ENCODE measurements at regions not wholly inside any gene's neighbourhood (a gene's known extent, or its start where the extent isn't known, plus 50 kb on each side); places are given as distances from the start of the nearest gene placed in this dataset.

DNA sequence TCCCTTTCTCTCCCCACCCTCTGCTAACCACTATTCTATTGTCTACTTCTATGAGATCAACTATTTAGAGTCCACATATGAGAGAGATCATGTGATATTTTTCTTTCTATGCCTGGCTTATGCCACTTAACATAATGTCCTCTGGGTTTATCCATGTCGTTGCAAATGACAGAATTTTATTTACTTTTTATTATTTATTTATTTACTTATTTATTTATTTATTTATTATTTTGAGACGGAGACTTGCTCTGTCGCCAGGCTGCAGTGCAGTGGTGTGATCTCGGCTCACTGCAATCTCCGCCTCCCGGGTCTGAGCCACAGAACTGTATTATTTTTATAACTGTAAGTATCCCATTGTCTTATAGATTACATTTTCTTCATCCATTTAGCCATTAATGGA is 443.4 kb upstream of the CDH19 start:
- Mint-ChIP-seq H3K27me3 (ENCODE audit: insufficient read depth) (no peaks in the 10 kb centered on the region), H3K27ac (no peak overlapping the region)
- 80% methylated on average over 2 of the region's 6 CpGs; no CpG with 5 or more reads in 1 of the 2 experiments for WGBS, 2 experiments (ENCODE audit: insufficient coverage in 1 of 2, insufficient read length in 1 of 2)

DNA sequence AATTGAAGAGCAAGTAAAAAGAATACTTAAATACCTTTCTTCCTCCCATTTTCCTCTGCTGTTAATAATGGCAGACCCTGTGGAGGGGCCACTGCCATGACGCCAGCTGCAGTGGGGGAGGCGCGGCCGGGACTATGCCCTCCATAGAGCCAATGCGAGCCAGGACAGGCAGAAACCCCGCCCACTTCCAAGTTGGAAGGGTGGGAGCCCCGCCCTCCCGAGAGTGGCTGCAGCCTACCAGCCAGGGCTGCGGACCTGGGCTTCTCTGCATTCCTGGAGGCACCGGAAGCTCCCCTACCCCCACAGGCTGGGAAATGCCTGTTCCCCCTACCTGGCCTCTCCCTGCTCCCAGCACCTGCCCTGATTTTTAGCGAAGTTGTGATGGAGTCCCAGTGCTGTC is 439.4 kb upstream of the CDH19 start:
- H3K27me3 Mint-ChIP-seq (ENCODE audit: insufficient read depth): no peaks in the 10 kb centered on the region
- H3K27me3 ChIP-seq (ENCODE audit: control insufficient read depth, insufficient read depth, low read length, poor library complexity, severe bottlenecking): no peaks in the 10 kb centered on the region
- no peak overlapping the region for H3K4me3 Mint-ChIP-seq
- no peak overlapping the region for H3K27ac ChIP-seq (ENCODE audit: low read depth, low read length)
- H3K36me3 Mint-ChIP-seq (ENCODE audit: low read depth): no peaks in the 10 kb centered on the region
- peaks cover 2% of the 10 kb centered on the region for H3K4me1 Mint-ChIP-seq
- H3K4me3 ChIP-seq (ENCODE audit: low read length): no peak overlapping the region
- H3K36me3 ChIP-seq (ENCODE audit: control insufficient read depth, insufficient read depth, low read length): no peaks in the 10 kb centered on the region
- H3K9ac ChIP-seq (ENCODE audit: extremely low read depth, low read length, poor library complexity, severe bottlenecking): no peak overlapping the region
- 94% methylated on average over 11 of the region's 11 CpGs; no CpG with 5 or more reads in 1 of the 2 experiments for WGBS, 2 experiments (ENCODE audit: insufficient coverage in 1 of 2, insufficient read length in 1 of 2)
- no peak overlapping the region for H3K27ac Mint-ChIP-seq
- peak; percentile 53 for DNase-seq
- peaks cover 2% of the 10 kb centered on the region for H3K9me3 Mint-ChIP-seq
- H3K9me3 ChIP-seq (ENCODE audit: control insufficient read depth, low read length): no peaks in the 10 kb centered on the region
- no peaks in the 10 kb centered on the region for H3K4me1 ChIP-seq (ENCODE audit: control insufficient read depth, insufficient read depth, low read length)
- TF ChIP-seq, protein P1, sequence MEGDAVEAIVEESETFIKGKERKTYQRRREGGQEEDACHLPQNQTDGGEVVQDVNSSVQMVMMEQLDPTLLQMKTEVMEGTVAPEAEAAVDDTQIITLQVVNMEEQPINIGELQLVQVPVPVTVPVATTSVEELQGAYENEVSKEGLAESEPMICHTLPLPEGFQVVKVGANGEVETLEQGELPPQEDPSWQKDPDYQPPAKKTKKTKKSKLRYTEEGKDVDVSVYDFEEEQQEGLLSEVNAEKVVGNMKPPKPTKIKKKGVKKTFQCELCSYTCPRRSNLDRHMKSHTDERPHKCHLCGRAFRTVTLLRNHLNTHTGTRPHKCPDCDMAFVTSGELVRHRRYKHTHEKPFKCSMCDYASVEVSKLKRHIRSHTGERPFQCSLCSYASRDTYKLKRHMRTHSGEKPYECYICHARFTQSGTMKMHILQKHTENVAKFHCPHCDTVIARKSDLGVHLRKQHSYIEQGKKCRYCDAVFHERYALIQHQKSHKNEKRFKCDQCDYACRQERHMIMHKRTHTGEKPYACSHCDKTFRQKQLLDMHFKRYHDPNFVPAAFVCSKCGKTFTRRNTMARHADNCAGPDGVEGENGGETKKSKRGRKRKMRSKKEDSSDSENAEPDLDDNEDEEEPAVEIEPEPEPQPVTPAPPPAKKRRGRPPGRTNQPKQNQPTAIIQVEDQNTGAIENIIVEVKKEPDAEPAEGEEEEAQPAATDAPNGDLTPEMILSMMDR (conservative IDR thresholded peaks at IDR 0.05): no peak

More for the DNA sequence above, 443.4 kb upstream of the CDH19 start:
- Histone ChIP-seq H3K27me3 (ENCODE audit: control insufficient read depth, insufficient read depth, low read length, poor library complexity, severe bottlenecking) (no peaks in the 10 kb centered on the region), H3K27ac (ENCODE audit: low read depth, low read length) (no peak overlapping the region), H3K9ac (ENCODE audit: extremely low read depth, low read length, poor library complexity, severe bottlenecking) (no peak overlapping the region), H3K4me3 (ENCODE audit: low read length) (no peak overlapping the region), H3K36me3 (ENCODE audit: control insufficient read depth, insufficient read depth, low read length) (no peaks in the 10 kb centered on the region), H3K4me1 (ENCODE audit: control insufficient read depth, insufficient read depth, low read length) (no peaks in the 10 kb centered on the region), H3K9me3 (ENCODE audit: control insufficient read depth, low read length) (no peaks in the 10 kb centered on the region)
- no peak for DNase-seq
- Mint-ChIP-seq H3K4me3 (no peak overlapping the region), H3K9me3 (peaks cover 2% of the 10 kb centered on the region), H3K36me3 (ENCODE audit: low read depth) (no peaks in the 10 kb centered on the region), H3K4me1 (no peaks in the 10 kb centered on the region)
- TF ChIP-seq, protein P1 (conservative IDR thresholded peaks at IDR 0.05): no peak

DNA sequence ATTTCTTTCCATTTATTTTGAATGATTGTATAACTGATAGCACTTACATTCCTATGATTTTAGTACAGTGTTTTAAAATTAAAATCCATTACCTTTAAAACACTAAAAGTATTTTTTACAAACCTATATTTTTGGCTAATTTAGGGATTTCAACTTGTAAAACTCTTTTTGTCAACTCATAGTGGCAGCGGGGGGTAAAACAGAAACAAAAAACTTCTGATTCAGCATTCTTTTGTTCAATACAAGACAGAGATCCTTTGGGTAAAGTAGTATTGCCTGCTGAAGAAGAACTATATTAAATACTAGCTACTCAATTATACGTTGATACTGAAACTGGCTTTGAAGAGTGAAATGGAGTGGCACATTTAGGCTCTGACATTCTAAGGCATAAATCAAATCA is 437.4 kb upstream of the CDH19 start:
- H3K4me1 Mint-ChIP-seq: peaks cover 2% of the 10 kb centered on the region
- H3K27ac Mint-ChIP-seq: no peak overlapping the region
- no peaks in the 10 kb centered on the region for H3K36me3 Mint-ChIP-seq (ENCODE audit: low read depth)
- Histone ChIP-seq H3K4me1 (ENCODE audit: control insufficient read depth, insufficient read depth, low read length) (no peaks in the 10 kb centered on the region), H3K9me3 (ENCODE audit: control insufficient read depth, low read length) (no peaks in the 10 kb centered on the region), H3K4me3 (ENCODE audit: low read length) (no peak overlapping the region), H3K9ac (ENCODE audit: extremely low read depth, low read length, poor library complexity, severe bottlenecking) (no peak overlapping the region), H3K36me3 (ENCODE audit: control insufficient read depth, insufficient read depth, low read length) (no peaks in the 10 kb centered on the region), H3K27ac (ENCODE audit: low read depth, low read length) (no peak overlapping the region), H3K27me3 (ENCODE audit: control insufficient read depth, insufficient read depth, low read length, poor library complexity, severe bottlenecking) (no peaks in the 10 kb centered on the region)
- TF ChIP-seq, protein P1 (conservative IDR thresholded peaks at IDR 0.05): no peak
- H3K9me3 Mint-ChIP-seq: no peaks in the 10 kb centered on the region
- H3K4me3 Mint-ChIP-seq: no peak overlapping the region
- H3K27me3 Mint-ChIP-seq (ENCODE audit: insufficient read depth): no peaks in the 10 kb centered on the region
- WGBS, 2 experiments (ENCODE audit: insufficient coverage in 1 of 2, insufficient read length in 1 of 2): 90 to 100% methylated on average over 1 to 2 of the region's 2 CpGs
- no peak for DNase-seq

All from endodermal cell (in vitro differentiated cells).